HG03139 (cell line): ENCODE measurements at regions not wholly inside any gene's neighbourhood (a gene's known extent, or its start where the extent isn't known, plus 50 kb on each side); places are given as distances from the start of the nearest gene placed in this dataset.

Source experiments
- ATAC-seq: cut with Tn5 transposase; IDR thresholded peaks from one replicate; pipeline ENCODE4 v1.9.1; 2021; ENCODE audit not compliant: unreplicated experiment

DNA sequence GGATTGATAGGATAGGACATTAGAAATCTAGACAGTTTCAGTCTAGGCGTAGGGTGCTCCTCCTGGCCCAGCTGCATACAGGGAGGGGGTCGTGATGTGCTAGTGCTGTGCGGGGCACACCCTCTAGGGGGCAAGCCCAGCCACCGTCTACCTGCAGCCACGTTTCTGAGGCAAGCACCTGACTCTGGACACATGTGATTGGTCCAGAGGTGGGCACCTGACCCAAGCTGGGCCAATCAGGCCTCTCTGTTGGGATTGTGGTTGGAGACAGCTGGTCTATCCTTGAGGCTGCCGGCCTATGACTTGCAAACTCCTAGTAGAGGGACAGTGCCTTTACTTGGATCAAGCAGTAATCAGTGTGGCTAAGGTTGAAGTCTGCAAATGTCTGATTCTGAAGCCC is 317.1 kb downstream of the BMP7 start:
- no peak for ATAC-seq

DNA sequence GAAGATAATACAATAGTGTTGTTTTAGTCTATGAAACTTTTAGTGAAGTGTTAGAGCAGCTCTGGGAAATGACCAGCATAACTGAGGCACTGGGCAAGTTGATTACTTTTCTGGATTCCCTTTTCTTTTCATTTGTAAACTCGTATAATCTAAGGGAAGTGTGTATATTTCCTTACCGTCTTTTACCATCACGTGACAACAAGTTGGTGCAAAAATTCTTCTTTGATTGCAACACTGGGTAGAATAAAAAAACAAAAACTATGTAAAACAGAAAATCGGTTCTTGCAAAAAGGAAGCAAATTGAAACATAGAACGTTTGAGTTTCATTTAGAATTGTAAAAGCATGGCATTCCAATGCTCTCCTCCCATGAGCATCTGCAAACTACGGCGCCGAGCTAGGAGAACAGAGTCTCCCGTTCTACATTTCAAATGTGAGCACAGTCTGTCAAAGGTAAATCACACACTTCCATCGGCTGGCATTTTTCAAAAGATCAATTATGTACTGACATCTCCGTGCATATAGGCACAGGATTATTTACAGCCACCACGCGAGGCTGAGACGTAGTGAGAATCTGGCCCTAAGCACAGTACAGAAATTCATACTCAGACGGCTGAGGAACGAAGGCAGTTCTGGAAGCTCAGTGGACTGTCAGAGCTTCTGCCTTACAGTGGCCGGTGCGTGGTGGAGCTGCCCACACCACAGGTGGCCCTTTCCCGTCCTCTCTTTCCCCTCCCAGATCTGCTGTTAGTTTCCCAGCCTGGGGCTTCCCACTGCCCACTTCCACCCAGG is 314.0 kb downstream of the BMP7 start:
- no peak for ATAC-seq

GRCh38 chr20:56953048-56953586 is 313.3 kb downstream of the BMP7 start:
- no peak for ATAC-seq

- no peak for ATAC-seq
Measured at GRCh38 chr20:56954797-56955196, 311.6 kb downstream of the BMP7 start.

- ATAC-seq: no peak
Measured at GRCh38 chr20:56955680-56956079, 310.8 kb downstream of the BMP7 start.

- ATAC-seq: no peak
Measured at GRCh38 chr20:56956534-56956933, 309.9 kb downstream of the BMP7 start.

GRCh38 chr20:56957737-56958553 is 308.5 kb downstream of the BMP7 start:
- no peak for ATAC-seq

DNA sequence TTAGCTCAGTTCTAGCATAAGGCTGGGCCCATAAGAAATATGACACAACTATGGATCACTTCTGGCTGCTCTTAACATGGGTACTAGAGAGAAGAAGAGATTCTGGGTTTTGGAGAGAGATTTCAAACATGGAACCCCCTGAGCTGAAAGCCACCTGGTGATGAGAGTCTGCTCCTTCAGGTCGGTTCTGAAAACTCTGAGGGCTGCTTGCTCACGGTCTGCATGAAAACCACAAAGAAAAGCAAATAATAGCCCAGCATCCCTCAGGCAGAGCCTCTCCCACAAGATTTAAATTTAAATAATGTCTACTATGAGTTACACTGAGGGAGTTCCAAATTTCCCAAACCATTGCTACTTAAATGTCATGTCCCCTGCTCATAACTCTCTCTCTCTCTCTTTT is 301.5 kb downstream of the BMP7 start:
- ATAC-seq: no peak

GRCh38 chr20:56967916-56968315 is 298.5 kb downstream of the BMP7 start:
- ATAC-seq: no peak

- ATAC-seq: no peak
Measured at GRCh38 chr20:56968376-56969048, 297.9 kb downstream of the BMP7 start.

GRCh38 chr20:56974499-56975250 is 291.8 kb downstream of the BMP7 start:
- ATAC-seq: no peak

- no peak for ATAC-seq
Measured at GRCh38 chr20:56975838-56976237, 290.6 kb downstream of the BMP7 start.

GRCh38 chr20:56976336-56976735 is 290.1 kb downstream of the BMP7 start:
- ATAC-seq: no peak

- ATAC-seq: no peak
Measured at GRCh38 chr20:56978475-56978874, 288.0 kb downstream of the BMP7 start.

GRCh38 chr20:56979125-56979524 is 287.3 kb downstream of the BMP7 start:
- no peak for ATAC-seq

DNA sequence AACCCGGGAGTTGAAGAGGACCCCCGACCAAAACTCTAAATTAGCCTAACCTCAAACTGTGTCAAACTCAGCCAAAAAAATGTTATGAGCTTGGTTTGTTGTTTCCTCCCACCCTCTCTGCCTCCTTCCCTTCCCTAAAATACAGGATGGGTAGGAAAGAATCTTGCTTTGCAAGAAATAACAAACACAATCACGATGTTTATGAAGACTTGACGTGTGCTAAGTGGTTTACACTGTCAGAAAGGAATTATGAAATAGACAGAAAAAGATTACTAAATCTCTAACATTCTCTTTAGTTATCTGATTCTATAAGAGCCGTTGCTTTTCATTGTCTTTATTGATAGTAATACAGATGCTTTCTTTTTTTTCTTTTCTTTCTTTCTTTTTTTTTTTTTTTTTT is 285.1 kb downstream of the BMP7 start:
- ATAC-seq: no peak

GRCh38 chr20:56983813-56984212 is 282.6 kb downstream of the BMP7 start:
- ATAC-seq: no peak

DNA sequence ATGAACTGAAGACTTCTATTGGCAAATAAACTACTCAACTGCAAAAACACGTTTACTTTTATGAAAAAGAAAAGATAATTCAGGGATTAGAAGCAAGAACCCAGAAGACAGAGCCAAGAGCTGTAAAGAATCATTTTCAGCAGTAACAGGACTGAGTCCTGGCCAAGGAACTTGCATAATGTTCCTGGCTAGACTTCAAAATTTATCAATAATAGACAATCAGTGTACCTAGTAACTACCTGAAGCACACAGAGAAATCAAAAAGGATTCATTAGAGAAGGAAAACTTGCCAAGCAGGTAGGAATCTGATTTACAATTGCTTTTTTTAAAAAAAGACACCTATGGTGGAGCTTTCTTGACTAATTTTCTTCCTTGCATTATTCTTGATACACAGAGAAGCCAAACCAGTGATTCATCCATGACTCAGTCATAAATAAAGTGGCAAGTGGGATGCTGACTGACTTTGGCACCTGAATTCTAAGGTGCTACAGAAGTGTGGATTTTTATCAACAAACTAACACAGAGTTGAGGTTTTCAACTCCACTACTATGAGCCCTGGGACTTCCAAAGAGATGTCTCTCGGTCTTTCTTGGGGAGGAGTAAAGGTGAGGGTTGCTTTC is 281.3 kb downstream of the BMP7 start:
- no peak for ATAC-seq

- ATAC-seq: no peak
Measured at GRCh38 chr20:56986476-56986875, 280.0 kb downstream of the BMP7 start.
